Epidermal melanocyte (primary cell): ENCODE measurements at regions not wholly inside any gene's neighbourhood (a gene's known extent, or its start where the extent isn't known, plus 50 kb on each side); places are given as distances from the start of the nearest gene placed in this dataset.
A peak's percentile ranks its signal among the peaks of the same experiment; 100 is the strongest.
"Not testable (repeated sequence)": the region's sequence is repeated elsewhere in the genome, so short reads cannot be mapped to it uniquely, and the experiment has no call there.

Experiments
- DNase-seq: peaks from one replicate; pipeline ENCODE4 v3.0.0; 2011; ENCODE audit warnings: low spot score; ENCODE audit not compliant: insufficient read length

GRCh38 chr7:106562711-106563366 lies 98.1 kb downstream of the CCDC71L start:
- no peak for DNase-seq

GRCh38 chr7:106561666-106562411 lies 99.1 kb downstream of the CCDC71L start:
- no peak for DNase-seq

- no peak for DNase-seq
Observed at GRCh38 chr7:106561151-106561550, 99.8 kb downstream of the CCDC71L start.

GRCh38 chr7:106560482-106560881 lies 100.5 kb downstream of the CCDC71L start:
- no peak for DNase-seq

- not testable (repeated sequence) for DNase-seq
Observed at GRCh38 chr7:106556244-106556643, 104.7 kb downstream of the CCDC71L start.

- DNase-seq: not testable (repeated sequence)
Observed at GRCh38 chr7:106554623-106555022, 106.3 kb downstream of the CCDC71L start.

GRCh38 chr7:106553446-106553836 lies 107.5 kb downstream of the CCDC71L start:
- DNase-seq: no peak

GRCh38 chr7:106552645-106553445 lies 108.1 kb downstream of the CCDC71L start:
- DNase-seq: no peak

GRCh38 chr7:106551936-106552335 lies 109.0 kb downstream of the CCDC71L start:
- DNase-seq: no peak

- DNase-seq: no peak
Observed at GRCh38 chr7:106548491-106548890, 112.5 kb downstream of the CCDC71L start.

GRCh38 chr7:106545275-106545674 lies 115.7 kb downstream of the CCDC71L start:
- DNase-seq: no peak

- DNase-seq: no peak
Observed at GRCh38 chr7:106543221-106543757, 117.7 kb downstream of the CCDC71L start.

GRCh38 chr7:106542550-106543220 lies 118.3 kb downstream of the CCDC71L start:
- peak; percentile 56 for DNase-seq

GRCh38 chr7:106538638-106539037 lies 122.3 kb downstream of the CCDC71L start:
- DNase-seq: no peak

- DNase-seq: no peak
Observed at GRCh38 chr7:106537119-106537518, 123.8 kb downstream of the CCDC71L start.

- no peak for DNase-seq
Observed at GRCh38 chr7:106536079-106536478, 124.9 kb downstream of the CCDC71L start.

GRCh38 chr7:106535234-106535932 lies 125.6 kb downstream of the CCDC71L start:
- DNase-seq: no peak

- DNase-seq: no peak
Observed at GRCh38 chr7:106534271-106534846, 126.6 kb downstream of the CCDC71L start.

GRCh38 chr7:106530183-106530582 lies 130.8 kb downstream of the CCDC71L start:
- not testable (repeated sequence) for DNase-seq

- not testable (repeated sequence) for DNase-seq
Observed at GRCh38 chr7:106526617-106527016, 134.3 kb downstream of the CCDC71L start.
